Right cardiac atrium (tissue), 5 donors: ENCODE measurements at regions not wholly inside any gene's neighbourhood (a gene's known extent, or its start where the extent isn't known, plus 50 kb on each side); places are given as distances from the start of the nearest gene placed in this dataset.

Experiments
- ATAC-seq, 2 donors: fragments of 200-7000 bp; cut with Tn5 transposase; one replicate each; pipeline versions ENCODE4 v1.8.0 to v1.9.1; 2020; ENCODE audit warnings: moderate library complexity in 2 of 2, mild to moderate bottlenecking in 1 of 2
- DNase-seq, 3 donors: peaks; one replicate each; pipeline ENCODE4 v3.0.0-alpha.2; 2020
- H3K27ac ChIP-seq: one replicate; pipeline ENCODE4 v1.5.1; 2013; ENCODE audit warnings: mild to moderate bottlenecking, low read length, control low read depth, moderate library complexity
- H3K27me3 ChIP-seq: one replicate; pipeline ENCODE4 v1.6.1; 2013; ENCODE audit not compliant: control insufficient read depth, insufficient read depth
- H3K4me1 ChIP-seq: one replicate; pipeline ENCODE4 v1.6.1; 2013; ENCODE audit warnings: low read length; ENCODE audit not compliant: control insufficient read depth, insufficient read depth
- H3K4me3 ChIP-seq: one replicate; pipeline ENCODE4 v1.5.1; 2013; ENCODE audit warnings: low read length, control low read depth
- H3K9me3 ChIP-seq: one replicate; pipeline ENCODE4 v1.6.1; 2013; ENCODE audit warnings: low read length; ENCODE audit not compliant: control insufficient read depth
- WGBS: extraction: QIAGEN DNeasy Blood & Tissue Kit; methylation state at CpG from one replicate; pipeline ENCODE4 v1.1.7; 2013; 5-methylcytosine and 5-hydroxymethylcytosine counted together
- intact Hi-C, 4 donors: fragments of 100-400 bp; cut with DNase I; formaldehyde crosslinking; loops; one replicate each; pipeline versions ENCODE4 v1.11.0 to v1.14.0; 2022 to 2023
- donor health status: healthy with polysubstance abuse.
- donor health status: DM: no; HTN: yes; CAD: no.
- donor health status: DM: no; HTN: no; CAD: no.
- donor health status: DM: no; HTN: yes; CAD: no; lungs with severe emphysema.
- donor health status: DM: yes; HTN: yes; CAD: no.

DNA sequence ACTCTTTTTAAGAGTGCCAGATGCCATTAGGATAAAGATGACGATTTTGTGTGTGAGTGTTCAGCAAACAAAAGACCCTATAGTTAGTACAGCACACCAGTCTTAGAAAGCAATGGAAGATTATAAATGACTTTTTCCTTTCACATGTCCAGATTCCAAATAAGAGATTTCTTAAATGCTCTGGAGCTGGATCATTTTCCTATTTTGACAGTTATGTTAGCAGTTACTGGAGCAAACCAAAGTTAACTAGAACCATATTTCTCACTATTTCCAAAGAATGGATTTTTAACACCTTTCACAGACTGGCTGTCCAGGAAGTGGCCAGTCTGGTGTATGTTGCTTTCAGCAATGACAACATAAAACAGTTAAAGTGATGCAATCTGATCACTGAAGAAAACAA, 905.8 kb upstream of the ADGRL2 start:
- no peak overlapping the region for H3K27ac ChIP-seq
- no peaks in the 10 kb centered on the region for H3K27me3 ChIP-seq
- DNase-seq (no peak), ATAC-seq (no peak)
- WGBS, result 49% methylated on average over 1 of the region's 1 CpG
- intact Hi-C loops, result no loop called here
- no peak overlapping the region for H3K4me3 ChIP-seq
- no peaks in the 10 kb centered on the region for H3K9me3 ChIP-seq
- H3K4me1 ChIP-seq, result no peaks in the 10 kb centered on the region

DNA sequence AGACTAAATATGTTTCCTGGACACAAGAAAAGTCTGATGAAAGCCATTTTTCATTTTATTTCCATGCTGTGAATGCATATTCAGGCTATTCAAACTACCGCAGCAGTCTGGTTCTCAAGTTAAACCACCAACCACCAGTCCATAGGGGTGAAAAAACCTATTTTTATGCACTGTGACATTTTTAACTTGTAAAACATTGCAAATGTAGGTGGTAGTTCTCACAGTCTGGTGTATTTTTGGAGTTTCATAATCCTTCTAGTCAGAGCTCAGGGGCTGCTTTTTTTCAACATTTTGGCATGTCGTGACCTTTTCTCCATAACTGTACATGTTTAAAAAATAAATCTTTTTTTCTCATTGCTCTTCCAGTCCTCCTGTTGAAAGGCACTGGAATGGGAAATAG, 907.6 kb upstream of the ADGRL2 start:
- intact Hi-C loops, result no loop called here
- ATAC-seq (no peak), DNase-seq (no peak)
- H3K27me3 ChIP-seq, result no peaks in the 10 kb centered on the region
- no peaks in the 10 kb centered on the region for H3K9me3 ChIP-seq
- H3K27ac ChIP-seq, result no peak overlapping the region
- H3K4me1 ChIP-seq, result no peaks in the 10 kb centered on the region
- 45% methylated on average over 2 of the region's 2 CpGs for WGBS
- H3K4me3 ChIP-seq, result no peak overlapping the region

DNA sequence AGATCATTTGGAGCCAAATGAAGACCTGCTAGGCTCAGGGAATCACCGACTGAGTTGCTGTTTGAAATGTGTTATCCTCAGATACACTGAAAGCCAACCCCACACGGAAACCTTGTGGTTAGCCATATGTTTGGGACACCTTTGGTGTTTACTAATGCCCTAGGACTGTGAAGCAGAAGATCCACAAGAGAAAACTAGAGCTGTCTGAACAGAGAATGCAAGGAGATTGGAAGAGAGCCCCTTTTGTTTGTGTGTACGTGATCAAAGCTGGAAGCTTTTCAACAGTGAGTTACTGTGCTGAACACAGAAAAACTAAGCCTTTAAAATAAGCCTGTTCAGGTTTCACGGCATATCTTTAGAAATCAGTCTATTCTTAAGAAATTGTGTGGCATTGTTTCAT, 908.2 kb upstream of the ADGRL2 start:
- WGBS, result 25% methylated on average over 4 of the region's 4 CpGs
- H3K4me1 ChIP-seq, result no peaks in the 10 kb centered on the region
- no peak overlapping the region for H3K27ac ChIP-seq
- intact Hi-C loops, result no loop called here
- H3K9me3 ChIP-seq, result no peaks in the 10 kb centered on the region
- H3K27me3 ChIP-seq, result no peaks in the 10 kb centered on the region
- no peak overlapping the region for H3K4me3 ChIP-seq
- DNase-seq (no peak), ATAC-seq (no peak)

DNA sequence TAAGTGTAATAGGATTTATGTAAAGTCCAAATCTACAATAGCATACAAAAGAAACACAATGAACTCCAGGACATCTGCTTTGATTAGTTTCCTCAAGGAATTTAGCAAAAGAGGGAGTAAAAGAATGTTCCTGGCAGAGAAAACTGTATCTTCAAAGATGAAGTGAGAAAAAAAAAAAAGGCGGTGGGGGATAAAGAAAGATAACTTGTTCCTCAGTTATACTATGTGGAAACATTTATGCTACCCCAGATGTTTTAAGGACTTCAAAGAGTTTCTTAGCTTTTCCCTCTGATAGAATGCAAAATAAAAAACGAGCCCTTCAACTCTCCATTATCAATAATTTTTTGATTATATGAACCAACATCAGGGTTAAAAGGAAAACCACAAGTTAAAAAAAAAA, 908.9 kb upstream of the ADGRL2 start:
- no peak overlapping the region for H3K4me3 ChIP-seq
- no peak overlapping the region for H3K27ac ChIP-seq
- intact Hi-C loops, result no loop called here
- WGBS, result 63% methylated on average over 2 of the region's 2 CpGs
- H3K4me1 ChIP-seq, result no peaks in the 10 kb centered on the region
- no peaks in the 10 kb centered on the region for H3K27me3 ChIP-seq
- DNase-seq (no peak), ATAC-seq (no peak)
- no peaks in the 10 kb centered on the region for H3K9me3 ChIP-seq

DNA sequence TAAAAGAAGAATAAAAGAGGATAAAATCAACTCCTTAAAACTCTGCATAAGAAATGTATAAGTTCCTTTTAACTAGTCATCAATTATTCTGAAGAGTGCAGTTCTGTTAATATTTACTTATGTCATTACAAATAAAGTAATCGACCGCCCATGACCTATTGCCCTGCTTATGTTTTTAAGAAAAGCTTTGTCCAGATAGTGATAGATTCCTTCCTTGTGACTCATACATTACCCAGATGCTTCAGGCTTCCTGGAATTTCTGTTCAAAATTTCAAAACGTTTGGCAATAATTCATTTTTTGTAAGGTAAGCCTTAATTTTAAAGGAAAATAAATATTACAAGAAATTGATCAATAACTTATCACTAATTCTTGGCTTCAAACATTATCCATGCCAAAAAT, 918.2 kb upstream of the ADGRL2 start:
- no peak overlapping the region for H3K4me3 ChIP-seq
- H3K27me3 ChIP-seq, result no peaks in the 10 kb centered on the region
- ATAC-seq, result no peak
- H3K27ac ChIP-seq, result no peak overlapping the region
- no peaks in the 10 kb centered on the region for H3K9me3 ChIP-seq
- no peaks in the 10 kb centered on the region for H3K4me1 ChIP-seq
- WGBS, result 40% methylated on average over 3 of the region's 3 CpGs
- intact Hi-C loops, result no loop called here
- no peak for DNase-seq

DNA sequence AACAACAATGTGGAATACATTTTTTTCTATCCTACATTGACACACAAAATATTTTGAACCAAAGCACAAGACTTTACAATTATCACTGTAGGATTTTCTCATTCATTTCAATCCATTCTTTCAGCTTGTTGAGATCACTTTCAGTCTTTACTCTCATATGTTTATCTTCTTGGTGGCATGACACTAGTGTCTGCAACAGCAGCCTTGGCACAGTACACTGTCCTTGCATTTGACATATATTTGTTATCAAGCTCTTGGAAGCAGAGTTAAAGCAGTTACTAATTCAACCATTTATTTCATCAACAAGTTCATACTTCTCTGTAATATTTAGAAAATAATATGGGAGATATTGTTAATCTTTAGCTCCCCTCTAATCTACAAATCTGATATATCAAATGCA, 922.4 kb upstream of the ADGRL2 start:
- intact Hi-C loops, result no loop called here
- Histone ChIP-seq H3K27ac (no peak overlapping the region), H3K9me3 (no peaks in the 10 kb centered on the region), H3K27me3 (no peaks in the 10 kb centered on the region), H3K4me3 (no peak overlapping the region), H3K4me1 (no peaks in the 10 kb centered on the region)
- no peak for DNase-seq
- no peak for ATAC-seq

DNA sequence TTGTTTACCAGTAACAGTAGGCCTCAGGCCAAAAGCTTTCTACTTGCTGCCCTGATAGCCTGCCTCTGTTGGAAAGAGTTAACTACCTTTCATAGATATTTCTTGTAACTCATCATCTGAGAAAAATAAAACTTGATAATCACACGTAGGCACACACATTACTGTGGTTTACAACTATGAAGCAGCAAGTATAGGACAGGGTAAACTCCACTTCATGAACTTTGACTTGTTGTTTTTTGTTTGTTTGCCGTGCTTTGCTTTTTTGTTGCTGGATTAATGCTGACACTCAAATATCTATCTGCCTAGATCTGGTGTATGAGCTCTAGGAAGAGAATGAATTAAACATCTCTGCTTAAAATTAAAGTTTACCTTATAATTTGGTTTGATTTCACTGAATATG, 924.7 kb upstream of the ADGRL2 start:
- WGBS, result 80% methylated on average over 2 of the region's 2 CpGs
- DNase-seq (no peak), ATAC-seq (no peak)
- intact Hi-C loops, result no loop called here
- Histone ChIP-seq H3K27ac (no peak overlapping the region), H3K9me3 (no peaks in the 10 kb centered on the region), H3K4me3 (no peak overlapping the region), H3K27me3 (no peaks in the 10 kb centered on the region), H3K4me1 (no peaks in the 10 kb centered on the region)

DNA sequence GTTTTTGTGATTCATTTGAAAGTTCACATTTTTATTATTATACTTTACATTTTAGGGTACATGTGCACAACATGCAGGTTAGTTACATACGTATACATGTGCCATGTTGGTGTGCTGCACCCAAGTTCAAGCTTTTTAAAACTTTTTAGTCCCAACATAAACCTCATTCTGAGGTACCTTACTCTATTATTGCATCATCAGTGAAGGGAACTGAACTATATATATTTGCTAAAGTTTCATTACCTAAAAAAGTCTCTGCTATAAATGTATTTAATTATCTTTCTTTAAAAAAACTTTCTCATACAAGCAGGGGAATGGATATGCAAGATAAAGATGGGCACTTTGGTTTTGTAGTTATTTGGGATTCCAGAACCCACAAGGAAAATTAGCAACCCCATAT, 931.4 kb upstream of the ADGRL2 start:
- Histone ChIP-seq H3K9me3 (no peaks in the 10 kb centered on the region), H3K4me3 (no peak overlapping the region), H3K27ac (no peak overlapping the region), H3K4me1 (no peaks in the 10 kb centered on the region), H3K27me3 (no peaks in the 10 kb centered on the region)
- DNase-seq (no peak), ATAC-seq (no peak)
- 90% methylated on average over 1 of the region's 1 CpG for WGBS
- intact Hi-C loops, result no loop called here

DNA sequence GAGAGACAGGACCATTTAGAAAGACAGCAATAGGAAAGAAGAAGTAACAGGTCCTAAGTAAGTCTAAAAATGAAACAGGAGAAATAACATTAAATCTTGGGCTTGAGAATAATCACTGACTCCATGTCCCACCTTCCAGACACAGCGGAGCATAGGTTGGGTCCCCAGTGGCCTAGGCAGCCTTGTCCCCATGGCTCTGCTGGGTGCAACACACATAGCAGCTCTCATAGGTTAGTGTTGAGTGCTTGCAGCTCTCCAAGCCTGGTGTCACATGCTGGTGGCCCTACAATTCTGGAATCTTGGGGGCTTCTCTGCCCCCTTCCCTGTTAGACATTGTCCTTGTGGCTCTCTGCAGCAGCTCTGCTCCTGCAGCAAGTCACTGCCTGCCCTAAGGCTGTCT, 952.8 kb upstream of the ADGRL2 start:
- Histone ChIP-seq H3K27ac (no peak overlapping the region), H3K27me3 (no peaks in the 10 kb centered on the region), H3K9me3 (no peaks in the 10 kb centered on the region), H3K4me3 (no peak overlapping the region), H3K4me1 (no peaks in the 10 kb centered on the region)
- WGBS, result 97% methylated on average over 1 of the region's 1 CpG
- DNase-seq, result no peak
- no peak for ATAC-seq
- intact Hi-C loops, result no loop called here

DNA sequence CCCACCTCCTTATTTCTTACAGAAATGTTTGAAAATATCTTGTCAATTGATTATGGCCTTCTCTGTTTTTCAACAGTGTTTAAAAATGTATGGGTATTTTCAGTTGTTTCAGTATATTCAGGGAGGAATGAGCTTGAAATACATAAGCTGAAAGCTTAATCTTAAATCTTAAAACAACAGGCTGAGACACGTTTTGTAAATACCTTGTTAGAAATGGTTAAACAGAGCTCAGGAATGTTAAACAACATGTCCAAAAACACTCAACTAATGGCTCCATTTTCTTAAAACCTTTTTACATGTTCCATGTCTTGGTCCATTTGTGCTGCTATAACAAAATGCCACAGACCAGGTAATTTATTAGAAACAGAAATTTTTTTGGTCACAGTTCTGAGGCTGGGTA, 953.8 kb upstream of the ADGRL2 start:
- Histone ChIP-seq H3K4me3 (no peak overlapping the region), H3K9me3 (no peaks in the 10 kb centered on the region), H3K4me1 (no peaks in the 10 kb centered on the region), H3K27me3 (no peaks in the 10 kb centered on the region), H3K27ac (no peak overlapping the region)
- ATAC-seq (no peak), DNase-seq (no peak)
- 58% methylated on average over 1 of the region's 1 CpG for WGBS
- intact Hi-C loops, result no loop called here

DNA sequence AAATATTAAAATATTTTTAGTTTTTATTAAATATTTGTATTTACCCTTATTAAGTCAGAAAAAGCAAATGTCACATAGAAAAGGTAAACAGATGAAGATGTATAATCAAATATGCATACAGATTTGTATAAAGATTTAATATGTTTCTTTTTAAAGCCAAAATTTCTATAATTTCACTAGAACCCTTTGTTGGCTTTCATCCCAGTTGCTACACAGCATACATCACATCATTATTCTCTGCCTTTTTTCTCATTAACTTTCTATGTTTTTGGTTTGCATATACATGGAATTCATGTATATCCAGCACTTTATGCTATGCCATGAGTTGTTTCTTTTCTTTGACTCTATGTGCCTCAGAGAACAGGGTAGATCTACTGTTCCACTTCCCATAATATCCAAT, 957.9 kb upstream of the ADGRL2 start:
- Histone ChIP-seq H3K9me3 (no peaks in the 10 kb centered on the region), H3K4me3 (no peak overlapping the region), H3K4me1 (no peaks in the 10 kb centered on the region), H3K27ac (no peak overlapping the region), H3K27me3 (no peaks in the 10 kb centered on the region)
- ATAC-seq (no peak), DNase-seq (no peak)
- intact Hi-C loops, result no loop called here

DNA sequence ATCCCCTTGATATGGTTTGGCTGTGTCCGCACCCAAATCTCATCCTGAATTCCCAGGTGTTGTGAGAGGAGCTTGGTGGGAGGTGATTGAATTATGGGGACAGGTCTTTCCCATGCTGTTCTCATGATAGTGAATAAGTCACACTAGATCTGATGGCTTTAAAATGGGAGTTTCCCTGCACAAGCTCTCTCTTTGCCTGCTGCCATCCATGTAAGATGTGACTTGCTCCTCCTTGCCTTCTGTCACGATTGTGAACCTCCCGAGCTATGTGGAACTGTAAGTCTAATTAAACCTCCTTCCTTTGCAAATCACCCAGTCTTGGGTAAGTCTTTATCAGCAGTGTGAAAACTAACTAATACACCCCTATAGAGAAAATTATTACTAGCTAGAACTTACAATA, 959.5 kb upstream of the ADGRL2 start:
- WGBS, result 90% methylated on average over 3 of the region's 3 CpGs
- ATAC-seq, result no peak
- no peaks in the 10 kb centered on the region for H3K9me3 ChIP-seq
- no peak overlapping the region for H3K4me3 ChIP-seq
- no peaks in the 10 kb centered on the region for H3K27me3 ChIP-seq
- H3K27ac ChIP-seq, result no peak overlapping the region
- intact Hi-C loops, result no loop called here
- DNase-seq, result no peak
- H3K4me1 ChIP-seq, result no peaks in the 10 kb centered on the region
